GM21390 (cell line): ENCODE measurements at regions not wholly inside any gene's neighbourhood (a gene's known extent, or its start where the extent isn't known, plus 50 kb on each side); places are given as distances from the start of the nearest gene placed in this dataset.
A peak's percentile ranks its signal among the peaks of the same experiment; 100 is the strongest.

Experiments used
- ATAC-seq: cut with Tn5 transposase; IDR thresholded peaks from one replicate; pipeline ENCODE4 v1.9.1; 2021; ENCODE audit not compliant: unreplicated experiment

DNA sequence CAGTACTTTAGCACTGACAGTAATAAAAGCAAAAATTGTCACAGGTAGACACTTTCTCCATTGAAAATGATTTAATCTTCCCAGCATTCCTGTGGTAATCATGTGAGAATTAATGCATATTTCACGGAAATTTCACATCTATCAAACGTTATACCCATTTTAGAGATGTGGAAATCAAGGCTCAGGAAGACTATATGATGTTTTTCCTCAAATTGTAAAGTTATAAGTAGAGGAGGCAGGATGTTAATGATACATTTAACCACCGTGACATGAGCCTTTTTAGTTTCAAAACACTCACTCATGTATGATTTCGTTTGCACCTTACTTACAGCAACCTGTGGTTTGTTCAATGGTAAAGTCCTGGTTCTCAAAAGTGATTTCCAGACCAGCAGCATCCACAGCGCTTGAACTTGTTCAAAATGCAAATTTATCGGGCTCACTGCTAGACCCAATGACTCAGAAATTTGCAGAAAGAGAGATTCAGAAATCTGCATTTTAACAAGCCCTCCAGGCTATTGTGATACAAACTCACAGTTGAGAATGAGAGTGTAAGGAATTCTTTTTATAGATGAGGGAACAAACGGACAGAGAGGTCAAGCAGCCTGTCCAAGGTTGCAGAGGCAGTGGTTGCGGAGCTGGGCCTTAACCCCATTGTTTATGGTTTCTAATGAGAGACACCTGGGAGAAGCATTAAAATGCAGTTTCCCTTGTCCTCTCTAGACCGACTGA is 654.8 kb upstream of the TBX3 start:
- no peak for ATAC-seq

DNA sequence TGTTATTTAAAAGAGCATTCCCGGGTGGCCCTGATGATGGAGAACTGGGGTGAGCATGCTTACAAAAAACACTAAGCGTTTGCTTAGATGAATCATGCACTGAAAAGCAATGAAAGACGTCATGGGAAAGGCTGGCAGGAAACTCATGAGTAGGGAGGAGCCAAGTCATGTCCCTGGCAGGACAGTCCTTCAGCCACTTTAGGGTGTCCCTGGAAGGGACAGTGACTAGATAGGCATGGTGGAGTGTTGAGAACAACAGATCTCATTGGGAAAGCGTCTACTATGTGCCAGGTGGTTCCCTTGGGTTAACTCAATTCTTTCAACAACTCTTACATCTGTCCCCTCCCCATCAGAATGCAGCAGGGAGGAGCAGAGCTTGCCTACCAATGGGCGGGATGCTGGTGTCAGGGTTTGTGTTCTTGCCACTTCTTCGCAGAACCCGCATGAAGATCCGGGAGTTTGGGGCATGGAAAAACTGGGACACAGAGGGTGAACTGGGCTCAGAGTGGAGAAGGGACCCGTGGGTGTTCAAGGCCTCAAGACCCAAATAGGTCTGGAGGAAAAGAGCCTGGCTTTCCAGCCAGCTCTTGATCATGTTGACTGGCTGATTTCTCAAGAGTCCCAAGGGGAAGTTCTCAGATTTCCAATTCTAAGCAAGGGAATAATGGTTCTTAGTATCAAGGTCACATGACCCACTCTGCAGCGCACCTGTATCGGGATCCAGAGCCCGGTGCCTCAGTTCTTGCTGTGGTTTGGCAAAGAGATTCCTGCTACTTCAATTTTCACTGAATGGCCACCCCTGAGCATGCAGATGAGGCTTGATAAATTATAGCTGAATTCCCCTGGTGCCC is 653.9 kb upstream of the TBX3 start:
- ATAC-seq, result no peak

DNA sequence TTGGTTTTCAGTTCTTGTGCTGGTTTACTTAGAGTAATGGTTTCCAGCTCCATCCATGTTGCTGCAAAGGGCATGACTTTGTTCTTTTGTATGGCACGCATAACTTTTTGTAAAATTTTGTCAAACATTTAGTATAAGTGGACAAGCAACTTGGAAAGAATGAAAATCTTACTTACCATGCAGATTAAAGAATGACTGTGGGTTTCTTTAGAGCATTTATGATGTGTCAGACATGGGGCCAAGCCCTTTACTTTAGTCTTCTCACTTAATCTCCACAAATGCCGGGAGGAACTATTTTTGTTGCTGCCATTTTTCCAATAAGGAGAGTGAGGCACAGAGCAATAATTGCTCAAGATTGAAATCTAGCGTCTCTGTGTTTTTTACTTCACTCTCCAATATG is 652.5 kb upstream of the TBX3 start:
- no peak for ATAC-seq

DNA sequence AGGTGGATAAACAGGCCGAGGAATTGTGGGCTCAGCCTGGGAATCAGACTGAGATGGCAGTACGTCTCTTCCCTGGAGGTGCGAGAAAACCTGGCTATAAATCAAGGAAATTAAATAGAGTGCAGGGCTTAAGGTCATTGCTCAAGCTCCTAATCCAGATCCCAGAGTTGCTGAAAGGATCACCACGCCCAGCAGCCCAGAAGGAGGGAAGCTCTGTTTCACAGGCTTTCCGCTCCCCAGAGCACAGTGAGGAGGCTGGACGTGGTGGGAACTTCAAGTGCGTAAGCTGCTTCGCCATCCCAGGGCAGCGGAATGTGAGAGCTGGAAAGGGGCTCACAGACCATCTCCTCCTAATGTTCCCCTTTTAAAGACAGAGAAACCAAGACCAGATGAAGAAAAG is 651.6 kb upstream of the TBX3 start:
- no peak for ATAC-seq

DNA sequence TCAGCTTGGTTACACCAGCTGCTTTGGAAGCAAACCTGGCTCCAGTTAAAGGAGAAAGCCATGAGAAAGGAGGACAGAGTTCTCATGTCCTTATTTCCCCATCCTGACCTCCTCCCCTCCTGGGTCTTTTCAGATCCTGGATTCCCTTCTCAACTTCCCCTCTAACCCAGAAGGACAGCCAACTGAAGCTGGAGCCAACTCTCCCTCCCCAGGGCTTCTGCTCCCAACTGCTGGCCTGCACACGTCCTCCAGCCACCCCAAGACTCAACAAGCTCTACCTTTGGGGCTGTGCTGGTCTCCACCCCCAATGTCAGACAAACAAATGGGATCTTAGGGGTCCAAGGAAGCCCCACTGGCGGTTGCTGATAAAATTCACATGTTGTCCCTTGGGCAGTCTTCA is 651.1 kb upstream of the TBX3 start:
- ATAC-seq, result no peak

DNA sequence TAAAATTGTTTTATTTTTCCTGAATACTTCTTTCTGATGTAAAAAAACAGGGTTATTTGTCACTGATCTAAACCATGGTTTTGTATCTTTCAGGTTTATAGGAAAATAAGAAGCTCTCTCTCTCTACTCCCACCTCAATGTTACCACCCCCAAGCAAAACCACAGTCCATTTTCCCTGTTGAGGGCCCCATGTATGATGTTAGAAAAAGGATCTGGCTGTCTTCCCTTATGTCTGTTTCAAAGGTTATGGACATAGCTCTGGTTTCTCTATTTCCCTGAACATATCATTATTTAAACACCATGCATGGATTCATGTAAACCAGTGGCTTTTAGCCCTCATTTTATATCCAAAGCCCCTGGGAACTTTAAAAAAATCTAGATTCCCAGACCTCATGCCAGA is 649.0 kb upstream of the TBX3 start:
- ATAC-seq, result no peak

DNA sequence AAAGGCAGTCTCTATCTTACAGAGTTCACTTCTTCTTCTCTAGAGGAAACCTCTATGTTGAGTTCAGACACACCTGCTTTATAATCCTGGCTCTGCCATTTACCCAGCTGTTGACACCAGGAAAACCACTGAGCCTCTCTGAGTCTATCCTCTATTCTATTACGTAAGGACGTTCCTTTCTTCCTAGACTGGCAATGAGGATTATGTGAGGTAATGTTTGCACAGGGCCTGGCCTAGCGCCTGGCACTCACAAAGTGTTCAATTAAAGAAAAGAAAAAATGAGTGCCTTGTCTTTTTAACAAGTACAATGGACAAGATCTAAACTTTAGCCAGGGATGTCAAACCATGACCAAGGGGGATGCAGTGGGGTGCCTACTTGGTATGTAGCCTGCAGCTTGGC is 641.9 kb upstream of the TBX3 start:
- ATAC-seq, result no peak

DNA sequence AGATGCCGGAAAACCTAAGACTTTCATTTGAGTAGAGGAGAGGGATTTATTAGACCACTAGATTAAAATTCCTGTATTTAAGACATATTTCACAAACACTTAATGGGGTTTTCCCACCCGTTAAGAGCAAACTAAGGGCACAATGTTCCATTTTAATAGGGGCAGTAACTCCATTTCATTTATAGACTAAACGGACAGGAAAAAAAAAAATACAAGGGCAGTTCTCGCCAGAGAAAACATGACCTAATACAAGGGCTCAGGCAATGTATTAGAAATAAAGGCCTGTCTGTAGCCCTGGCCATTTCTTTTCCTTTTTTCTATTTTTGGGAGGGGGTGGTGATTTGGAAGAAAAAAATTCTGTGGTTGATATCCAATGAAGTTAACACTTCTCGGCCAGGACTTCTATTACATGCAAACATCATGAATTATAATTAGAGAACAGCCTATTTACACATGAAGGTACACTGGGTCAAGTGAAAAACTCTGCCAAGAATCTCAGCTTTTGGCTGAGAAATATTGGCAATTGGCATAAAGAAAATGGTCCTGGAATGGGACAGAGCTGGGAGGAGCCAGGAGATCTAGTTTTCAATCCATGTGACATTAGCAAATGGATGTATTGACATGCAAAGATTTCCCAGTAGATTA is 641.1 kb upstream of the TBX3 start:
- ATAC-seq, result no peak

DNA sequence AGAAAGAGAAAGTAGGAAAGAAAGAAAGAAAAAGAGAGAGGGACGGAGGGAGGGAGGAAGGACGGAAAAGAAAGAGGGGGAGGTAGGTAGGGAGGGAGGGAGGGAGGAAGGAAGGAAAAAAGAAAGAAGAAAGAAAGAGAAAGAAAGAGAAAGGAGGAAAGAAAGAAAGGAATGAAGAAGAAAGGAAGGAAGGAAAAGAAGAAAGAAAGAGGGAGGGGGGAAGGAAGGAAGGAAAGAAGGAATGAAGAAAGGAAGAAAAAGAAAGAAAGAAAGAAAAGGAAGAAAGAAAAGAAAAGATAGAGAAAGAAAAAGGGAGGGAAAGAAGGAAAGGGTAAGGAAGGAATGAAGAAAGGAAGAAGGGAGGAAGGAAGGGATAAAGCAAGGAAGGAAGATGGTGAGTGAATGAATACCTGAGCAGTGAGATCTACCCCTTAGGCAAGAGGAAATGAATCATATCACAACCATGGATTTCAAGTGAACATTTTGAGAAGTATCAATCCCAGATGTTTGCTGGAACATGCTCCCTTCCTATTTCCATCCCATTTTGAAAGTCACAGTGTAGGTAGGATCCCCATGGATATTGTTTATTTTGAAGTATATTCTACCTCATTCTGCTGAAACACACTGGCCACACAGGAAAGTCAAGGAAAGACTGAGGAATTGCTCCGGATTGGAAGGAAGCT is 639.4 kb upstream of the TBX3 start:
- ATAC-seq, result no peak

DNA sequence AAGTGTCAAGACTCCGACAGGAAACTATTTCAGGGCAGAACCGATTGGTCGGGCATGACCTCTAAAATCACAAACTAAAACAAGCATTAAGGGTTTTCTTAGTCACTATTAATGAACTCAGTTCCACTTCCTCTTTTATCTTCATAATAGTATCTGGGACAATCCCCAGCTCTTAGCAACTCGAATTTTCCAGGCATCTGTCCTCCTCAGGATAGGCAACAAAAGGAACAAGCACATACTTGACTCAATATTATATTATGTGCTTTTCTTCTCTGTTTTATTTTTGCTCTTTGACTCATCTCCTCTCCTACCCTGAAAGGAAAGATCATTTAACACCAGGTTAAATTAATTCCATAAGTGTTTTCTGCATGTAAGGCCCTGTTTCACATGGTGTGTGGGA is 638.3 kb upstream of the TBX3 start:
- ATAC-seq, result peak; percentile 69

DNA sequence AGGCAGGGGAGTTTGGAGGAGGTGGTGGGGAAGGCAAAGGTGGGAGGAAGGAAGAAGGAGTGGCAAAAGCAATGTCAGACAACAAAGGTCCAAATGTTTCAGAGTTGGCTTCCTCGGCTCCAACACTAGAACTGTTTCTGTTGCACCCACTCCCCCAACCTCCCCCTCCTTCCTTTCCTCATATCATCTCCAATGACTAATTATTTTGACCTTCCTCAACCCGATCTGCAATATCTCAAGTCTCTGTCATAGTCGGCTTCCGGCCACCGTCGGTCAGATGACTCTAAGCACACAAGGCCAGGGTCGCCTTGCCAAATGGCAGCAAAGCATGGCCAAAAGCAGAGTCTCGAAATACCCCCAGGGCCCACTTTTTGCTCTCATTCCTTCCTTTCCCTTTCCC is 637.0 kb upstream of the TBX3 start:
- no peak for ATAC-seq

DNA sequence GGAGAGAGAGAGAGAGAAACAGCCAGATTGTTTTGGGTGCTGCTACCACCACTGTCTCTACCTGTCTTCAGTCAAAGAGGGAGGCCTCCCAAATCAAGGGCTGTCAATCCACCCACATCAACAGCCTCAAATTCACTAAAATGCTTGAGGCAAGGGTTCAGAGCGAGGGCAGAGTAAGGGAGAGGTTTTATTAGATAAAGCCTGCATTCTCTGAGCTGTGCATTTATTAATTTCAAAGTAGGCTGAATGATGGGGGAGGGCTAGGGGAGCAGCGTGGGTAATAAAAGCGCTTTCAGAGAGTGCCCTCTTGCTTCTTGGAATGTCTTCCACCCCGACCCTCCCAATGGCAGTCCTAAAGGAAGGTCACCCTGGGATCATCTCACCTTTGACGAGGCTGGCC is 636.5 kb upstream of the TBX3 start:
- ATAC-seq, result no peak

DNA sequence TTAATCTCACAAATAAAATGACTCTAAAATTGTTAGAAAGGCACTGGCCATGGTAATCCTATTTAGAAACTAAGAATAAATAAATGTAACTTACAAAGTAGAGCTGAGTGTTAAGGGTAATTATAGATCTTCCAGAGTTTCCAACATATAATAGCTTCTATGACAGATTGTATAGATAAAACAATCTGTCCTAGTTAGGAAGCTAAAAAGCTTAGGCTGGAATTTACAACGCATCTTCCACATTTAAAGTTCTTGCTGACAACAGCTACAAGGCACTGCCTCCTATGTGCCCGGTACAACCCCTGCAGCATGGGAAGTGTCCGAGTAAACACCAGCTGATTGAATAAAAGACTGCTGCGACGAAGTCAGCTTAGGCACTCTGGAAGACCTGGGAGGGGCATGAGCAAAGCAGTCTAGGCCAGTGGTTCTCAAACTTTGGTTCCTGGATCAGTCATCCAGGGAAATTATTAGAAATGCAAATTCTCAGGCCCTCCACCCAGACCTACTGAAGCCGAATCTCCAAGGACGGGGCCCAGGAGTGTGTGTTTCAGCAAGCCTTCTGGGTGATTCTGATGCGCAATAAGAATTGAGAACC is 635.6 kb upstream of the TBX3 start:
- ATAC-seq, result no peak

DNA sequence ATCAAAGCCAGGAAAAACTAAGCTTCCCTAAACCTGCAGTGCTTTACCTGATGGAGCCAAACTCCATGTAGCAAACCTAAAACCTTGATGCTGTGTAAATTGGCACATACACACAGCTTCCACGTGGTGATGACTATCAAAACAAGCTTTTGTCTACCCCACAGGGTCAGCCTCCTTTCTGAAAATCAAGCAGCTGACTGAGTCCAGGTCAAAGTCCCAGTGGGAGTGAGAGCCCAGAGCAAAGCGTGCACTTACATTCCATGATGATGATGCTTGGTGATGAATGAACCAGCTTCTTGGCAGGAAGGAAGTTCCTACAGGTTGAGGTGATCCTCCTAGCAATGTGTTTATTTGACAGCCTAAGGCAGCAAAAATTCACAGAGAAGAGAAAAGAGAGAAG is 630.0 kb upstream of the TBX3 start:
- ATAC-seq, result no peak

DNA sequence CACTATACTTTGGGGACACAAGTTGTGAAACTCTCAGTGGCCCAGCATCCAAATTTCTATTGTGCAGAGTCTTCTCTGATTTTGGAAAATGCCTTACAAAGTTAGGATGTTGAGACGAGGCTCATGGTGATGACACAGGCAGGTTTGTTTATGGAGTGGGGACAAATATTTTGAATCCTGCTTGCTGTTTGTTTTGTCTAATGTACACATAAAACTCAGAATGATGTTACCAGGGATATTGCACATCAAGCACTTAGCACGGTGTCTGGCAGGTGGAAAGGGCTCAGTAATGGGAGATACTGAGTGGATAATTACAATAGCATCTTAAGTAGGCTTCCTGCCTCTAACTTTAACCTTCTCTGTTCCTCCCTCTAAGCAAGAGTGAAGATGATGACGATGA is 628.9 kb upstream of the TBX3 start:
- ATAC-seq, result no peak

DNA sequence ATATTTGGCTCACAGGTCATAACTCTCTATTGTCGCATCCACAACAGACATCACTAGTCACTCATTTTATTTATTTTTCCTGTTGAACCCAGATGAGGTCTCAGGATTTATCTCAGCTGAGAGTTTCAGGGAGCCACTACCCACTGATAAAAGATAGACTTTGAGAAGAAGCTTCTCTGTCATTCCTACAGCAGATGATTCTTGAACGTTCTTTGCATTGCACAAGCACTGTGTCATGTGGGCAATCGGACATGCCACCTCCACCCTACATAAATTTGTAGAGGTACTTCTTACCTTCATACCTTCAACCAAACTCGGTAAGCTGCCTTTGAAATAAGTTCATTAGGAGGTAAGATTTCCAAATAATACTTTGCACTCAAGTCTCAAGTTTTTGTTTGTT is 627.9 kb upstream of the TBX3 start:
- no peak for ATAC-seq

DNA sequence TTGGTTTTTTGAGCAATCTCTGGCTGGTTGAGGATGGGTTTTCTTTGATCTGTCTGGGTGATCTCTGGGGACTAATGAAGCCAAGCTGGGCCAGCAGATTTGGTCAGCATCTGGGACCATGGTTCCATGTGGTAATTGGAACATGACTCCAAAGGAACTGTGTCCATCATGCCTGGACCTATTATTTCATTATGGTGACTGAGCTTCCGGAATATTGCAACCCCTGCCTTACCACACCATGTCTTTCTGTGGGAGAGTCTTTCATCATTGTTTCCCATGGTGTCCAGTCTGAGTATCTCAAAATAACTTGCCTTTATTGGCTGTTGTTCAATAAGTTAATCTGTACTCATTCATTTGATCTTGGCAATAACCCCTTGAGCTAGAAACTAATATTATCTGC is 624.9 kb upstream of the TBX3 start:
- no peak for ATAC-seq

DNA sequence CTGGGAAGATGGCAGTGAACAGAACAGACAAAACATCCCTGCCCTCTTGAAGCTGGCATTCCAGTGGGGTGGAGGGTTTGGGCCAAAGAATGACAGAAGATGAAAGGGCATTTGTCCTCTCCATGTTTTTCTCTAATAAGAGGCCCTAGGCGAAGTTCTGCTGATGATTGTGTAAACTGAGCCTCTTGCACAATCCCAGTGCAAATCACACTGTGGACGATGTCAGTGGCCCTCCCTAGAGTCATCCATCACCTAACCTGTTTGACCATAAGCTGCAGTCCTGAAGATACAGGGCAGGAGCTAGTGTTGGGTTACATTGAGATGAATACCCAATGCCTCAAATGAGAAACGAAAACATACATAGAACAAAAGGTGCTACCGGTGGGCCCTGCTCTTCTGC is 622.4 kb upstream of the TBX3 start:
- no peak for ATAC-seq

DNA sequence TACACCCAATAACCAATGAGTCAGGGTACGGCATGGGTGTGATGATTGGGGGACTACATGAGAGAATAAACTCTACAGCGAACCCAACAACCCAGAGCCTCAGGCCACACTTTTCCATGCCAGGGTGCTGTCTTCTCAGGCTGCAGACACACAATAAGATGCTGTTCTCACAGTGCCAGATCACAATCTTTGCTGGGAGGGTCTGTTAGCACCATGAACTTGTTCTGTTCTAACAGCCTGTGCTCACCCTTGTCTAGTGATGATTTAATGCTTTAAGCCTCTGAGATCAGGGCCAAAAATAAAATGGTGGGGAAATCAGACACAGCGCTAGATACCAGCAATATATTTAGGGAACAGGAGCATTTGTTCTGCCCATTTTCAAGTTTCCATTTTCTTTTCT is 621.9 kb upstream of the TBX3 start:
- no peak for ATAC-seq

DNA sequence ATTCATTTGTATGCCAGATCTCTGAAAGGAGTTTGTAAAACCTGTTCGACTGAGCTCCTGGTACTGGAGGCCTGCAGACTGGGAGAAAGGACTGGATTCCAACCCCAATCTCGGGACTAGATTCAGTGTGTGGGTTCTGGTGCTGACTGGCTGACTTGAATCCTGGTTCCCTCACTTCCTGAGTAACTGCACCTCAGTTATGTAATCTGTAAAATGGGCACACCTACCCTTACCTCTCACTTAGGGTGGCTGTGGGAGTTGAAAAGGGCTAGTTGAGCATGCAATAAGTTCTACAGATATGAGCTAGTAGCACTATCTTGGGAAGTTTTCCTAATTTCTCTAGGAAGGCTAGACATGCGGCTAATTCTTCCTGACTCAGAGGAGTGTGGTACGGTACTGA is 621.3 kb upstream of the TBX3 start:
- no peak for ATAC-seq

DNA sequence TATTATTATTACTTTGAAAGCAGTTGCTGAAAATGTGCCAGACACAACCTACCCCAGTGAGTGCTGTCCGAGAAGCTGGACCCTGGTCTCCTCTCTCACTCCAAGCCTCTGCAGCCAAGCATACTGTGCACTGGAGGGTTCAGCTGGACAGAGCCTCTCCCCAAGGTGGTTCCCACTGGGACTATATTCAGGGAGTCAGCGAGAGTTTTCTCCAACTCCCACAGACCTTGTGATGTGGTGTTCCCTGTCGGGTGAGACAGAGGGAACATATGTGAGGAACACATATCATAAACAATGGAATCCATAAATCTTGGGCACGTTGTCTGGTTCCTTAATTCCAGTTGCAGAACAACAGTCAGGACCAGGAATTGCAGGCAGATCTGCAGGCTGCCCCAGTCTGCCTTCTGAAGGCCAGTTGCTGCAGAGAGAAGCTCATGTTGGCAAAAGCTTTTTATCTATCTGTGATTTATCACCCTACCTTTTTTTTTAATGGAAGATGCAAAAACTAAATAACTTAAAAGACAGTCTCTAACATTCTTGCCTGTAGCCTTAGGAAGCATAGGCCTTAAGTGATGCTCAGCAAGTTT is 619.8 kb upstream of the TBX3 start:
- ATAC-seq, result no peak
